ENCODE measurements at regions not wholly inside any gene's neighbourhood (a gene's known extent, or its start where the extent isn't known, plus 50 kb on each side); places are given as distances from the start of the nearest gene placed in this dataset.

- TF ChIP-seq POLR2A (IDR thresholded peaks at IDR 0.05) (no peak), CTCF (IDR thresholded peaks at IDR 0.05) (no peak)
Observed at GRCh38 chr16:63458846-63459245, 1422.6 kb upstream of the CDH8 start.
